Spleen (tissue), 11 donors: ENCODE measurements at regions not wholly inside any gene's neighbourhood (a gene's known extent, or its start where the extent isn't known, plus 50 kb on each side); places are given as distances from the start of the nearest gene placed in this dataset.

Experiments
- DNase-seq: peaks from one replicate; pipeline ENCODE4 v3.0.0-alpha.2; 2020
- H3K27ac ChIP-seq, 8 donors: fragments of 200-600 bp; sonication (generic) in 7 of 8; 1 replicate in 4 of 8; 2 replicates in 4 of 8; pipeline versions ENCODE4 v1.5.0 to v1.8.0; 2016 to 2021; ENCODE audit warnings: inconsistent platforms in 4 of 8, mild to moderate bottlenecking in 4 of 8, moderate library complexity in 1 of 8
- H3K27me3 ChIP-seq, 7 donors: fragments of 200-600 bp; sonication (generic) in 6 of 7; replicated peaks in 1 of 7; 1 replicate in 4 of 7; 2 replicates in 3 of 7; pipeline versions ENCODE4 v1.5.0 to v1.8.0; 2016 to 2021; ENCODE audit warnings: inconsistent platforms in 3 of 7, mild to moderate bottlenecking in 1 of 7
- H3K36me3 ChIP-seq, 6 donors: fragments of 200-600 bp; sonication (generic) in 5 of 6; 1 replicate in 4 of 6; 2 replicates in 2 of 6; pipeline versions ENCODE4 v1.5.0 to v1.8.0; 2016 to 2021; ENCODE audit warnings: inconsistent platforms in 2 of 6
- H3K4me1 ChIP-seq, 6 donors: fragments of 200-600 bp; sonication (generic) in 5 of 6; 1 replicate in 3 of 6; 2 replicates in 3 of 6; pipeline versions ENCODE4 v1.5.0 to v1.8.0; 2016 to 2021; ENCODE audit warnings: inconsistent platforms in 3 of 6
- H3K4me3 ChIP-seq, 8 donors: fragments of 200-600 bp; sonication (generic) in 7 of 8; 1 replicate in 4 of 8; 2 replicates in 4 of 8; pipeline versions ENCODE4 v1.5.0 to v1.8.0; 2016 to 2021; ENCODE audit warnings: inconsistent platforms in 4 of 8, mild to moderate bottlenecking in 4 of 8, moderate library complexity in 2 of 8
- H3K9me3 ChIP-seq, 8 donors: fragments of 200-600 bp; sonication (generic) in 7 of 8; 1 replicate in 4 of 8; 2 replicates in 4 of 8; pipeline versions ENCODE4 v1.5.0 to v1.8.0; 2016 to 2021; ENCODE audit warnings: inconsistent platforms in 4 of 8
- POLR2A ChIP-seq, 3 donors: fragments of 450-650 bp; IDR thresholded peaks; one replicate each; pipeline ENCODE4 v1.5.1; 2017; ENCODE audit warnings: antibody characterized with exemption in 3 of 3, mild to moderate bottlenecking in 1 of 3
- POLR2AphosphoS5 ChIP-seq, 3 donors: sonication (generic); formaldehyde crosslinking; IDR thresholded peaks; one replicate each; pipeline ENCODE4 v1.5.1; 2017; ENCODE audit warnings: antibody characterized with exemption in 3 of 3
- WGBS, 5 donors: extraction: QIAGEN DNeasy Blood & Tissue Kit in 3 of 5; methylation state at CpG; one replicate each; pipeline versions ENCODE4 v1.1.5 to v1.1.7; 2013 to 2018; 5-methylcytosine and 5-hydroxymethylcytosine counted together
- intact Hi-C: fragments of 100-400 bp; cut with DNase I; formaldehyde crosslinking; loops from one replicate; pipeline ENCODE4 v1.15.0; 2023; ENCODE audit warnings: low total_unique reads
- TF ChIP-seq, protein P1 (sequence below), 11 experiments: fragments of 200-600 bp in 7 of 11; fragments of 450-650 bp in 4 of 11; sonication (generic) in 4 of 11; IDR thresholded peaks in 8 of 11; conservative IDR thresholded peaks in 3 of 11; 1 replicate in 7 of 11; 2 replicates in 4 of 11; pipeline versions ENCODE4 v1.4.0 to v1.8.0; 2016 to 2021; ENCODE audit warnings: antibody characterized with exemption in 11 of 11, inconsistent platforms in 4 of 11, mild to moderate bottlenecking in 1 of 11
- donor health status: healthy with polysubstance abuse.
- donor health status: DM: no; HTN: no; CAD: no; lungs with moderate emphysema.
- donor health status: DM: no; HTN: no; CAD: no.
- donor health status: Bipolar disorder and iron deficiency.
- donor health status: healthy.
- donor health status: DM: no; HTN: no; CAD: no.
- donor health status: DM: yes; HTN: yes; CAD: no.

DNA sequence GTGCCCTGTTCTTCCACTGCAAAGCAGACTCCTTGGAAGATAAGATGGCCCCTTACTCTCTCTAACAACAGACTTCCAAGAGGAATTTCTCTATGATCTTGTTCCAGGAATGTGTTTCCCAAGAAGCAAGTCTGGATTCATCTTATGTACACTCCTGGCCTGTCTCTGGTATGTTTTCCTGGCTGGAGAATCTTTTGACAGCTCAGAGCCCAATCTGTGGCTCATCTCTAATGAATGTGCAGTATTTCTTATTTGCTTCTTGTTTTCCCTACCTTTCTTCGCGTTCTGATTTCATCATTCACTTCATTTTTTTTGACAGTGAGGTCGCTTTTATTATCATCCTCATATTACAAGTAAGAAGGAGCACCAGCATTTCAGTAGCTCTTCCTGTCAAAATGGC, 53.0 kb upstream of the PITRM1 start:
- Histone ChIP-seq H3K4me3 (no peak overlapping the region), H3K36me3 (no peaks in the 10 kb centered on the region), H3K27me3 (peaks cover 0 to 3% (median 0%) of the 10 kb centered on the region in 7 donors), H3K27ac (no peak overlapping the region), H3K4me1 (peaks cover 0 to 11% (median 3%) of the 10 kb centered on the region in 6 donors), H3K9me3 (no peaks in the 10 kb centered on the region)
- no peak for DNase-seq
- TF ChIP-seq POLR2A (IDR thresholded peaks at IDR 0.05) = no peak
- TF ChIP-seq, protein P1, sequence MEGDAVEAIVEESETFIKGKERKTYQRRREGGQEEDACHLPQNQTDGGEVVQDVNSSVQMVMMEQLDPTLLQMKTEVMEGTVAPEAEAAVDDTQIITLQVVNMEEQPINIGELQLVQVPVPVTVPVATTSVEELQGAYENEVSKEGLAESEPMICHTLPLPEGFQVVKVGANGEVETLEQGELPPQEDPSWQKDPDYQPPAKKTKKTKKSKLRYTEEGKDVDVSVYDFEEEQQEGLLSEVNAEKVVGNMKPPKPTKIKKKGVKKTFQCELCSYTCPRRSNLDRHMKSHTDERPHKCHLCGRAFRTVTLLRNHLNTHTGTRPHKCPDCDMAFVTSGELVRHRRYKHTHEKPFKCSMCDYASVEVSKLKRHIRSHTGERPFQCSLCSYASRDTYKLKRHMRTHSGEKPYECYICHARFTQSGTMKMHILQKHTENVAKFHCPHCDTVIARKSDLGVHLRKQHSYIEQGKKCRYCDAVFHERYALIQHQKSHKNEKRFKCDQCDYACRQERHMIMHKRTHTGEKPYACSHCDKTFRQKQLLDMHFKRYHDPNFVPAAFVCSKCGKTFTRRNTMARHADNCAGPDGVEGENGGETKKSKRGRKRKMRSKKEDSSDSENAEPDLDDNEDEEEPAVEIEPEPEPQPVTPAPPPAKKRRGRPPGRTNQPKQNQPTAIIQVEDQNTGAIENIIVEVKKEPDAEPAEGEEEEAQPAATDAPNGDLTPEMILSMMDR (IDR thresholded peaks at IDR 0.05 in 8 of 11, conservative IDR thresholded peaks at IDR 0.05 in 3 of 11) = no peak
- TF ChIP-seq POLR2AphosphoS5 (IDR thresholded peaks at IDR 0.05) = no peak
- WGBS, 5 donors = 73 to 94% (median 86%) methylated on average over 3 of the region's 3 CpGs
- intact Hi-C loops = no loop called here

DNA sequence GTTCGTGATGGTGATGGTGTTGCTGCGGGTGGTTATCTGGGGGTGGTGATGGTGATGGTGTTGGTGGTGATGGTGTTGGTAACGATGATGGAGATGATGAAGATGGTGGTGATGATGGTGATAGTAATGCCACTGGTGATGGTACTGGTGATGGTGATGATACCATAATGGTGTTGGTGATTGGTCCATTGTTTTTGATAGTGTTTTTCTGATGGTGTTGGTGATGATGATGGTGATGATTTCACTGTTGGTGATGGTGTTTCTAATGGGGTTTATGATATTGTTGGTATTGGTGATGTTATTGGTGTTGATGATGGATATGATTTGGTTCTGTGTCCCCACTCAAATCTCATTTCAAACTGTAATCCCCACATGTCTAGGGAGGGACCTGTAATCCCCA, 51.7 kb upstream of the PITRM1 start:
- no peak for DNase-seq
- Histone ChIP-seq H3K4me3 (no peak overlapping the region), H3K27ac (no peak overlapping the region), H3K36me3 (no peaks in the 10 kb centered on the region), H3K9me3 (no peaks in the 10 kb centered on the region), H3K27me3 (peaks cover 0 to 2% (median 0%) of the 10 kb centered on the region in 7 donors), H3K4me1 (peaks cover 0 to 11% (median 3%) of the 10 kb centered on the region in 6 donors)
- TF ChIP-seq, protein P1 (IDR thresholded peaks at IDR 0.05 in 8 of 11, conservative IDR thresholded peaks at IDR 0.05 in 3 of 11) = no peak
- TF ChIP-seq POLR2A (IDR thresholded peaks at IDR 0.05) = no peak
- TF ChIP-seq POLR2AphosphoS5 (IDR thresholded peaks at IDR 0.05) = no peak
- intact Hi-C loops = no loop called here
- 94 to 97% (median 95%) methylated on average over 3 of the region's 3 CpGs for WGBS, 5 donors

DNA sequence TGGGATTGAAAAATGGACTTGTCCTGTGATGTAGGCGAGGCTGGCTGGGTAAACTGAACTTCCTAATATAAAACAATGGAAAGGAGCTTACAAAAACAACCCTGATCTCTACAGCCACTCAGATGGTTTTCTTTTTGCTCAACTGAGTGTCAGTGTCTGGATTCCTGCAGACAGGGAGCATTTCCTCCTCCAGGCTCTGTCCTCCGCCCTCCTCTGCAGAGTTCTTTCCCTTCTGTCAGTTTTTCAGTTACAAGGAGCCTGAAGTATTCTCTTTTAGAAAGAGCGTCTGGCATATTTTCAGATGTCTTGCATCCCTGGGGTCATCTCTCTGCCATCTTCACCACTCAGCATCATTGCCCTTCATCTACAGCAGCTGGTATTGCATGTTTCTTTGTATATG, 50.0 kb upstream of the PITRM1 start:
- TF ChIP-seq, protein P1 (IDR thresholded peaks at IDR 0.05 in 8 of 11, conservative IDR thresholded peaks at IDR 0.05 in 3 of 11) = no peak
- TF ChIP-seq POLR2AphosphoS5 (IDR thresholded peaks at IDR 0.05) = no peak
- no peak for TF ChIP-seq POLR2A (IDR thresholded peaks at IDR 0.05)

More for the DNA sequence above, 50.0 kb upstream of the PITRM1 start:
- 67 to 90% (median 78%) methylated on average over 3 of the region's 3 CpGs for WGBS, 5 donors
- H3K9me3 ChIP-seq = no peaks in the 10 kb centered on the region
- H3K27me3 ChIP-seq = no peaks in the 10 kb centered on the region
- intact Hi-C loops = no loop called here
- no peak for DNase-seq
- peak overlapping the region in 1 of 8 donors; percentile 5 for H3K27ac ChIP-seq
- H3K4me1 ChIP-seq = peaks cover 0 to 4% (median 0%) of the 10 kb centered on the region in 6 donors
- H3K4me3 ChIP-seq = no peak overlapping the region
- no peaks in the 10 kb centered on the region for H3K36me3 ChIP-seq
